Astrocyte (in vitro differentiated cells and primary cell): ENCODE measurements at regions not wholly inside any gene's neighbourhood (a gene's known extent, or its start where the extent isn't known, plus 50 kb on each side); places are given as distances from the start of the nearest gene placed in this dataset.
A peak's percentile ranks its signal among the peaks of the same experiment; 100 is the strongest.
"Not testable (repeated sequence)": the region's sequence is repeated elsewhere in the genome, so short reads cannot be mapped to it uniquely, and the experiment has no call there.

Experiments used
- DNase-seq: peaks from one replicate; pipeline ENCODE4 v3.0.0-alpha.2; 2010; ENCODE audit warnings: low read depth
- FAIRE-seq: peaks from 2 replicates; lab custom pipeline; 2011; peaks lifted over from hg19 to GRCh38; lab: Jason Lieb, UNC
- H2AFZ ChIP-seq: 2 replicates; pipeline ENCODE4 v1.6.0; 2012; ENCODE audit warnings: low read depth, low read length, inconsistent platforms
- H3K27ac ChIP-seq: 2 replicates; pipeline ENCODE4 v1.5.1; 2011; ENCODE audit warnings: low read depth, low read length, inconsistent platforms
- H3K27me3 ChIP-seq: 2 replicates; pipeline ENCODE4 v1.6.0; 2011; ENCODE audit warnings: low read length, inconsistent platforms; ENCODE audit not compliant: insufficient read depth
- H3K36me3 ChIP-seq: 2 replicates; pipeline ENCODE4 v1.5.1; 2011; ENCODE audit warnings: low read length, inconsistent platforms; ENCODE audit not compliant: insufficient read depth
- H3K4me1 ChIP-seq: 2 replicates; pipeline ENCODE4 v1.5.1; 2011; ENCODE audit warnings: low read length, inconsistent platforms; ENCODE audit not compliant: insufficient read depth
- H3K4me2 ChIP-seq: 2 replicates; pipeline ENCODE4 v1.6.0; 2012; ENCODE audit warnings: low read length, inconsistent platforms
- H3K4me3 ChIP-seq: 2 replicates; pipeline ENCODE4 v1.5.1; 2011; ENCODE audit warnings: low read depth, mild to moderate bottlenecking, low read length, inconsistent platforms; ENCODE audit not compliant: insufficient read depth
- H3K79me2 ChIP-seq: 2 replicates; pipeline ENCODE4 v1.6.0; 2012; ENCODE audit warnings: mild to moderate bottlenecking, low read length, inconsistent platforms; ENCODE audit not compliant: insufficient read depth
- H3K9ac ChIP-seq: 2 replicates; pipeline ENCODE4 v1.6.0; 2012; ENCODE audit warnings: mild to moderate bottlenecking, low read length, inconsistent platforms
- H3K9me3 ChIP-seq: 2 replicates; pipeline ENCODE4 v1.5.1; 2012; ENCODE audit warnings: low read depth, mild to moderate bottlenecking, low read length, inconsistent platforms; ENCODE audit not compliant: insufficient read depth
- H4K20me1 ChIP-seq: 2 replicates; pipeline ENCODE4 v1.6.0; 2012; ENCODE audit warnings: low read length, inconsistent platforms; ENCODE audit not compliant: insufficient read depth
- H3K27ac Mint-ChIP-seq: one replicate; pipeline ENCODE4 v1.8.0; 2021; ENCODE audit warnings: mild to moderate bottlenecking, mixed read lengths; ENCODE audit not compliant: unreplicated experiment
- H3K27me3 Mint-ChIP-seq: one replicate; pipeline ENCODE4 v1.8.0; 2021; ENCODE audit warnings: low read depth, mixed read lengths; ENCODE audit not compliant: unreplicated experiment
- H3K36me3 Mint-ChIP-seq: one replicate; pipeline ENCODE4 v1.8.0; 2021; ENCODE audit warnings: low read depth, mixed read lengths; ENCODE audit not compliant: unreplicated experiment
- H3K4me1 Mint-ChIP-seq: one replicate; pipeline ENCODE4 v1.8.0; 2021; ENCODE audit warnings: low read depth, mixed read lengths; ENCODE audit not compliant: unreplicated experiment
- H3K4me3 Mint-ChIP-seq: one replicate; pipeline ENCODE4 v1.8.0; 2021; ENCODE audit warnings: mild to moderate bottlenecking, moderate library complexity, mixed read lengths; ENCODE audit not compliant: unreplicated experiment
- H3K9me3 Mint-ChIP-seq: one replicate; pipeline ENCODE4 v1.8.0; 2021; ENCODE audit warnings: mild to moderate bottlenecking, mixed read lengths; ENCODE audit not compliant: unreplicated experiment

GRCh38 chr1:146396242-146396641 lies 167.4 kb upstream of the NOTCH2NLA start:
- not testable (repeated sequence) for H3K4me3 Mint-ChIP-seq, H3K36me3 ChIP-seq, H3K27me3 ChIP-seq, H3K4me3 ChIP-seq, H3K9me3 Mint-ChIP-seq, H3K4me1 ChIP-seq, FAIRE-seq, H3K4me1 Mint-ChIP-seq, H3K9me3 ChIP-seq, H3K79me2 ChIP-seq, H4K20me1 ChIP-seq, H3K9ac ChIP-seq, H3K27me3 Mint-ChIP-seq, H3K36me3 Mint-ChIP-seq, DNase-seq, H3K4me2 ChIP-seq, H3K27ac Mint-ChIP-seq, H3K27ac ChIP-seq, H2AFZ ChIP-seq

GRCh38 chr1:146393796-146394195 lies 165.0 kb upstream of the NOTCH2NLA start:
- H3K36me3 Mint-ChIP-seq, H3K9me3 ChIP-seq, H3K27me3 Mint-ChIP-seq, H3K4me1 ChIP-seq, H3K27ac Mint-ChIP-seq, DNase-seq, H3K4me2 ChIP-seq, H3K4me3 Mint-ChIP-seq, H3K9me3 Mint-ChIP-seq, H3K27me3 ChIP-seq, H3K9ac ChIP-seq, H3K79me2 ChIP-seq, H3K4me1 Mint-ChIP-seq, H3K27ac ChIP-seq, H3K4me3 ChIP-seq, H4K20me1 ChIP-seq, H3K36me3 ChIP-seq, FAIRE-seq: not testable (repeated sequence)
- peak overlapping the region; percentile 4 for H2AFZ ChIP-seq

GRCh38 chr1:146393154-146393553 lies 164.3 kb upstream of the NOTCH2NLA start:
- not testable (repeated sequence) for H4K20me1 ChIP-seq, H3K27me3 Mint-ChIP-seq, H3K36me3 ChIP-seq, H3K4me1 ChIP-seq, H3K27me3 ChIP-seq, H3K27ac ChIP-seq, H2AFZ ChIP-seq, H3K4me2 ChIP-seq, H3K9me3 ChIP-seq, H3K4me3 ChIP-seq, H3K9me3 Mint-ChIP-seq, H3K4me1 Mint-ChIP-seq, H3K36me3 Mint-ChIP-seq, H3K9ac ChIP-seq, FAIRE-seq, H3K27ac Mint-ChIP-seq, DNase-seq, H3K79me2 ChIP-seq, H3K4me3 Mint-ChIP-seq

GRCh38 chr1:146389178-146389577 lies 160.4 kb upstream of the NOTCH2NLA start:
- not testable (repeated sequence) for H3K4me1 ChIP-seq, H3K79me2 ChIP-seq, H3K36me3 Mint-ChIP-seq, H3K4me2 ChIP-seq, H3K4me3 ChIP-seq, H3K27ac Mint-ChIP-seq, H2AFZ ChIP-seq, H3K9me3 ChIP-seq, H3K4me1 Mint-ChIP-seq, FAIRE-seq, H3K9me3 Mint-ChIP-seq, H3K27me3 ChIP-seq, H3K36me3 ChIP-seq, DNase-seq, H3K27ac ChIP-seq, H3K9ac ChIP-seq, H3K27me3 Mint-ChIP-seq, H4K20me1 ChIP-seq, H3K4me3 Mint-ChIP-seq

GRCh38 chr1:146387750-146388469 lies 159.1 kb upstream of the NOTCH2NLA start:
- not testable (repeated sequence) for H3K4me1 Mint-ChIP-seq, H3K27me3 Mint-ChIP-seq, H3K9ac ChIP-seq, H2AFZ ChIP-seq, H3K79me2 ChIP-seq, H3K4me3 Mint-ChIP-seq, H3K36me3 Mint-ChIP-seq, H3K27me3 ChIP-seq, H3K9me3 ChIP-seq, H3K36me3 ChIP-seq, H3K4me3 ChIP-seq, FAIRE-seq, H3K27ac ChIP-seq, H4K20me1 ChIP-seq, H3K4me1 ChIP-seq, H3K9me3 Mint-ChIP-seq
- H3K4me2 ChIP-seq, result peak overlapping the region; percentile 55
- DNase-seq, result peak; percentile 18
- H3K27ac Mint-ChIP-seq, result peak overlapping the region; percentile 100

- Histone ChIP-seq H2AFZ (peak overlapping the region; percentile 66), H3K4me2 (peak overlapping the region; percentile 75), H3K4me3 (peak overlapping the region; percentile 52), H3K27ac (peak overlapping the region; percentile 92), H3K9ac (peak overlapping the region; percentile 87)
- not testable (repeated sequence) for H3K27me3 Mint-ChIP-seq, H3K9me3 ChIP-seq, H3K9me3 Mint-ChIP-seq, FAIRE-seq, H3K79me2 ChIP-seq, H3K36me3 ChIP-seq, H4K20me1 ChIP-seq, H3K4me1 Mint-ChIP-seq, H3K27me3 ChIP-seq, H3K4me1 ChIP-seq, H3K36me3 Mint-ChIP-seq
- Mint-ChIP-seq H3K27ac (peak overlapping the region; percentile 100), H3K4me3 (peak overlapping the region; percentile 92)
- DNase-seq, result peak; percentile 97
Observed at GRCh38 chr1:146386851-146387749, 158.3 kb upstream of the NOTCH2NLA start.
